Sigmoid colon (tissue), 6 donors: ENCODE measurements at regions not wholly inside any gene's neighbourhood (a gene's known extent, or its start where the extent isn't known, plus 50 kb on each side); places are given as distances from the start of the nearest gene placed in this dataset.
"Not testable (repeated sequence)": the region's sequence is repeated elsewhere in the genome, so short reads cannot be mapped to it uniquely, and the experiment has no call there.

Source experiments
- DNase-seq: peaks from one replicate; pipeline ENCODE4 v3.0.0-alpha.2; 2019
- H3K27ac ChIP-seq, 4 donors: fragments of 200-600 bp; sonication (generic); one replicate each; pipeline ENCODE4 v1.5.1; 2016 to 2019; ENCODE audit warnings: mild to moderate bottlenecking in 1 of 4
- H3K27me3 ChIP-seq, 3 donors: fragments of 200-600 bp; sonication (generic); one replicate each; pipeline ENCODE4 v1.5.1; 2019; ENCODE audit warnings: mild to moderate bottlenecking in 1 of 3
- H3K36me3 ChIP-seq, 4 donors: fragments of 200-600 bp; sonication (generic); one replicate each; pipeline ENCODE4 v1.5.1; 2016 to 2019
- H3K4me1 ChIP-seq, 4 donors: fragments of 200-600 bp; sonication (generic); one replicate each; pipeline ENCODE4 v1.5.1; 2017 to 2019
- H3K4me3 ChIP-seq, 4 donors: fragments of 200-600 bp; sonication (generic); one replicate each; pipeline ENCODE4 v1.5.1; 2017 to 2019; ENCODE audit warnings: mild to moderate bottlenecking in 2 of 4, moderate library complexity in 1 of 4
- H3K9me3 ChIP-seq, 4 donors: fragments of 200-600 bp in 3 of 4; sonication (generic) in 3 of 4; one replicate each; pipeline versions ENCODE4 v1.5.1 to v1.6.1; 2013 to 2019
- CTCF ChIP-seq, 4 experiments: fragments of 450-650 bp in 3 of 4; fragments of 200-600 bp in 1 of 4; IDR thresholded peaks; one replicate each; pipeline ENCODE4 v1.5.1; 2016 to 2019; ENCODE audit warnings: antibody characterized with exemption in 4 of 4, mild to moderate bottlenecking in 3 of 4, moderate library complexity in 2 of 4
- EP300 ChIP-seq, 4 donors: sonication (generic); formaldehyde crosslinking; IDR thresholded peaks; one replicate each; pipeline ENCODE4 v1.6.1; 2017; ENCODE audit warnings: antibody characterized with exemption in 4 of 4
- POLR2A ChIP-seq, 2 donors: fragments of 450-650 bp; IDR thresholded peaks; one replicate each; pipeline ENCODE4 v1.6.1; 2016; ENCODE audit warnings: antibody characterized with exemption in 2 of 2, mild to moderate bottlenecking in 2 of 2, moderate library complexity in 2 of 2
- POLR2AphosphoS5 ChIP-seq, 4 donors: sonication (generic); formaldehyde crosslinking; IDR thresholded peaks; one replicate each; pipeline ENCODE4 v1.6.1; 2017; ENCODE audit warnings: antibody characterized with exemption in 4 of 4
- WGBS, 2 donors: extraction: QIAGEN DNeasy Blood & Tissue Kit; methylation state at CpG; one replicate each; pipeline ENCODE4 v1.1.7; 2013; 5-methylcytosine and 5-hydroxymethylcytosine counted together
- intact Hi-C: fragments of 100-400 bp; cut with DNase I; formaldehyde crosslinking; loops from one replicate; pipeline ENCODE4 v1.15.1; 2023
- donor health status: healthy with polysubstance abuse.
- donor health status: healthy.

- 71 to 76% methylated on average over 1 of the region's 1 CpG for WGBS, 2 donors
- no peak for TF ChIP-seq POLR2AphosphoS5 (IDR thresholded peaks at IDR 0.05)
- no peak for TF ChIP-seq POLR2A (IDR thresholded peaks at IDR 0.05)
- no peak for TF ChIP-seq CTCF (IDR thresholded peaks at IDR 0.05)
- TF ChIP-seq EP300 (IDR thresholded peaks at IDR 0.05), result no peak
- no peak overlapping the region for H3K4me3 ChIP-seq
- H3K4me1 ChIP-seq, result peaks cover 0 to 8% (median 3%) of the 10 kb centered on the region in 4 donors
- H3K27ac ChIP-seq, result no peak overlapping the region
- DNase-seq, result no peak
- H3K9me3 ChIP-seq, result peaks cover 0 to 4% (median 3%) of the 10 kb centered on the region in 4 donors
- no peaks in the 10 kb centered on the region for H3K27me3 ChIP-seq
- no peaks in the 10 kb centered on the region for H3K36me3 ChIP-seq
- intact Hi-C loops, result no loop called here
Observed at GRCh38 chr5:161009817-161010216, 157.8 kb upstream of the ATP10B start.

- DNase-seq, result no peak
- intact Hi-C loops, result no loop called here
- no peaks in the 10 kb centered on the region for H3K27me3 ChIP-seq
- H3K36me3 ChIP-seq, result no peaks in the 10 kb centered on the region
- H3K4me1 ChIP-seq, result peaks cover 0 to 8% (median 3%) of the 10 kb centered on the region in 4 donors
- H3K4me3 ChIP-seq, result no peak overlapping the region
- peaks cover 0 to 6% (median 4%) of the 10 kb centered on the region in 4 donors for H3K9me3 ChIP-seq
- TF ChIP-seq CTCF (IDR thresholded peaks at IDR 0.05) (no peak), EP300 (IDR thresholded peaks at IDR 0.05) (no peak), POLR2A (IDR thresholded peaks at IDR 0.05) (no peak), POLR2AphosphoS5 (IDR thresholded peaks at IDR 0.05) (no peak)
- H3K27ac ChIP-seq, result no peak overlapping the region
- WGBS, 2 donors, result 63 to 94% methylated on average over 2 of the region's 2 CpGs
Observed at GRCh38 chr5:161009194-161009593, 157.2 kb upstream of the ATP10B start.

GRCh38 chr5:161007879-161008278 lies 155.9 kb upstream of the ATP10B start:
- WGBS, 2 donors, result 80 to 89% methylated on average over 2 of the region's 2 CpGs
- Histone ChIP-seq H3K4me1 (peaks cover 0 to 8% (median 3%) of the 10 kb centered on the region in 4 donors), H3K27me3 (no peaks in the 10 kb centered on the region), H3K4me3 (no peak overlapping the region), H3K36me3 (no peaks in the 10 kb centered on the region), H3K27ac (no peak overlapping the region), H3K9me3 (peaks cover 0 to 6% (median 4%) of the 10 kb centered on the region in 4 donors)
- intact Hi-C loops, result no loop called here
- no peak for DNase-seq
- TF ChIP-seq POLR2A (IDR thresholded peaks at IDR 0.05), result no peak
- peak in 1 of 4 donors; percentile 54 for TF ChIP-seq POLR2AphosphoS5 (IDR thresholded peaks at IDR 0.05)
- TF ChIP-seq EP300 (IDR thresholded peaks at IDR 0.05), result no peak

DNA sequence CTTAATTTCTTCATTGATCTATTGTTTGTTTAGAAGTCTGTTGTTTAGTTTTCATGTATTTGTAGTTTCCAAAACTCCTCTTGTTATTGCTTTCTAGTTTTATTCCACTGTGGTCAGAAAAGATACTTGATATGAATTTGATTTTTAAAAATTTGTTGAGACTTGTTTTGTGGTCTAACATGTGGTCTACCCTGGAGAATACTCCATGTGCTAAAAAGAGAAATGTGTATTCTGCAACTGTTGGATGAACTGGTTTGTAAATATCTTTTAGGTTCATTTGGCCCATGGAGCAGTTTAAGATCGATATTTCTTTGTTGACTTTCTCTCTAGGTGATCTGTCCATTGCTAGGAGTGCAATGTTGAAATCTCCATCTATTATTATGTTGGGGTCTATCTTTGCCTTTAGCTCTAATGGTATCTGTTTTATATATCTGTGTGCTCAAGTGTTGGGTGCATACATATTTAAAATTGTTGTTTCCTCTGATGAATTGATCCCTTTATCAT lies 150.6 kb upstream of the ATP10B start:
- Histone ChIP-seq H3K4me1 (peaks cover 0 to 3% (median 0%) of the 10 kb centered on the region in 4 donors), H3K36me3 (no peaks in the 10 kb centered on the region), H3K9me3 (peaks cover 0 to 6% (median 4%) of the 10 kb centered on the region in 4 donors), H3K27me3 (no peaks in the 10 kb centered on the region), H3K4me3 (no peak overlapping the region), H3K27ac (no peak overlapping the region)
- intact Hi-C loops, result no loop called here
- TF ChIP-seq EP300 (IDR thresholded peaks at IDR 0.05) (no peak), POLR2AphosphoS5 (IDR thresholded peaks at IDR 0.05) (no peak), POLR2A (IDR thresholded peaks at IDR 0.05) (no peak), CTCF (IDR thresholded peaks at IDR 0.05) (no peak)
- 89 to 98% methylated on average over 1 of the region's 1 CpG for WGBS, 2 donors
- DNase-seq, result no peak

DNA sequence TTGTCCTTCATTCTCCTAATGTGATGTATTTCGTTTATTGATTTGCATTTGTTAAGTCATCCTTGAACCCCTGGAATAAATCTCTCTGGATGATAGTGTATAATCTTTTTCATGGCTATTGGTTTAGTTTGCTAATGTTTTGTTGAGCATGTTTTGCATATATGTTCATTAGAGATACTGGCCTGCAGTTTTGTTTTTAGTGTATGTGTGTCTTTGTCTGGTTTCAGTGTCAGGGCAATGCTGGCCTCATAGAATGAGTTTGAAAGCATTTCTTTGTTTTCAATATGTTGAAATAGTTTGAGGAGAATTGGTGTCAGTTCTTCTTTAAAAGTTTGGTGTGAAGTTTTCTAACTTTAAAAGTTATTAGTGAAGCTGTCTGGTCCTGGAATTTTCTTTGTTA lies 149.6 kb upstream of the ATP10B start:
- Histone ChIP-seq H3K27me3 (no peaks in the 10 kb centered on the region), H3K4me3 (no peak overlapping the region), H3K36me3 (no peaks in the 10 kb centered on the region), H3K9me3 (peaks cover 0 to 6% (median 4%) of the 10 kb centered on the region in 4 donors), H3K4me1 (no peaks in the 10 kb centered on the region), H3K27ac (no peak overlapping the region)
- intact Hi-C loops, result no loop called here
- DNase-seq, result no peak
- WGBS, 2 donors, result 85 to 97% methylated on average over 1 of the region's 1 CpG
- TF ChIP-seq POLR2AphosphoS5 (IDR thresholded peaks at IDR 0.05), result no peak
- TF ChIP-seq CTCF (IDR thresholded peaks at IDR 0.05), result no peak
- no peak for TF ChIP-seq EP300 (IDR thresholded peaks at IDR 0.05)
- TF ChIP-seq POLR2A (IDR thresholded peaks at IDR 0.05), result no peak

- H3K36me3 ChIP-seq, H3K4me1 ChIP-seq, H3K27ac ChIP-seq, H3K4me3 ChIP-seq, H3K9me3 ChIP-seq, DNase-seq, H3K27me3 ChIP-seq, intact Hi-C loops: not testable (repeated sequence)
- WGBS, 2 donors, result 70 to 81% methylated on average over 1 of the region's 1 CpG
Observed at GRCh38 chr5:161001142-161001541, 149.1 kb upstream of the ATP10B start.
